ENCODE measurements at regions not wholly inside any gene's neighbourhood (a gene's known extent, or its start where the extent isn't known, plus 50 kb on each side); places are given as distances from the start of the nearest gene placed in this dataset.
A peak's percentile ranks its signal among the peaks of the same experiment; 100 is the strongest.

- Histone ChIP-seq H3K27me3 (ENCODE audit: control insufficient read depth, insufficient read depth, low read length) (no peaks in the 10 kb centered on the region), H3K9ac (ENCODE audit: low read length in 3 of 3) (no peak overlapping the region), H3K27ac (ENCODE audit: low read depth in 2 of 2, low read length in 2 of 2) (no peak overlapping the region), H3K9me3 (ENCODE audit: control insufficient read depth in 2 of 3, insufficient read depth in 1 of 3, low read length in 3 of 3) (no peaks in the 10 kb centered on the region), H3K36me3 (ENCODE audit: control insufficient read depth in 2 of 3, insufficient read depth in 3 of 3, low read length in 3 of 3) (no peaks in the 10 kb centered on the region), H3K4me1 (ENCODE audit: control insufficient read depth in 2 of 3, insufficient read depth in 2 of 3, low read depth in 1 of 3, low read length in 3 of 3) (no peaks in the 10 kb centered on the region), H3K4me3 (ENCODE audit: low read length in 3 of 3) (no peak overlapping the region)
- TF ChIP-seq CTCF (IDR thresholded peaks at IDR 0.05; ENCODE audit: borderline replicate concordance, extremely low read depth, insufficient read depth), result no peak
- intact Hi-C loops (cut with DNase I), result no loop called here
- DNase-seq (no peak), FAIRE-seq (no peak)
Measured at GRCh38 chr6:22910370-22910769, 341.0 kb downstream of the HDGFL1 start.

GRCh38 chr6:22913612-22914011 lies 344.2 kb downstream of the HDGFL1 start:
- Histone ChIP-seq H3K9ac (ENCODE audit: low read length in 3 of 3) (no peak overlapping the region), H3K9me3 (ENCODE audit: control insufficient read depth in 2 of 3, insufficient read depth in 1 of 3, low read length in 3 of 3) (no peaks in the 10 kb centered on the region), H3K4me1 (ENCODE audit: control insufficient read depth in 2 of 3, insufficient read depth in 2 of 3, low read depth in 1 of 3, low read length in 3 of 3) (no peaks in the 10 kb centered on the region), H3K27ac (ENCODE audit: low read depth in 2 of 2, low read length in 2 of 2) (no peak overlapping the region), H3K4me3 (ENCODE audit: low read length in 3 of 3) (no peak overlapping the region), H3K27me3 (ENCODE audit: control insufficient read depth, insufficient read depth, low read length) (no peaks in the 10 kb centered on the region), H3K36me3 (ENCODE audit: control insufficient read depth in 2 of 3, insufficient read depth in 3 of 3, low read length in 3 of 3) (no peaks in the 10 kb centered on the region)
- TF ChIP-seq CTCF (IDR thresholded peaks at IDR 0.05; ENCODE audit: borderline replicate concordance, extremely low read depth, insufficient read depth), result no peak
- DNase-seq (no peak), FAIRE-seq (no peak)
- intact Hi-C loops (cut with DNase I), result no loop called here

- no peaks in the 10 kb centered on the region for H3K36me3 ChIP-seq (ENCODE audit: control insufficient read depth in 2 of 3, insufficient read depth in 3 of 3, low read length in 3 of 3)
- no peak overlapping the region for H3K27ac ChIP-seq (ENCODE audit: low read depth in 2 of 2, low read length in 2 of 2)
- no peaks in the 10 kb centered on the region for H3K27me3 ChIP-seq (ENCODE audit: control insufficient read depth, insufficient read depth, low read length)
- DNase-seq, result peak in 1 of 5 donors; percentile 20
- intact Hi-C loops (cut with DNase I), result no loop called here
- no peak for FAIRE-seq
- no peaks in the 10 kb centered on the region for H3K9me3 ChIP-seq (ENCODE audit: control insufficient read depth in 2 of 3, insufficient read depth in 1 of 3, low read length in 3 of 3)
- H3K9ac ChIP-seq (ENCODE audit: low read length in 3 of 3), result no peak overlapping the region
- TF ChIP-seq CTCF (IDR thresholded peaks at IDR 0.05; ENCODE audit: borderline replicate concordance, extremely low read depth, insufficient read depth), result no peak
- H3K4me3 ChIP-seq (ENCODE audit: low read length in 3 of 3), result no peak overlapping the region
- no peaks in the 10 kb centered on the region for H3K4me1 ChIP-seq (ENCODE audit: control insufficient read depth in 2 of 3, insufficient read depth in 2 of 3, low read depth in 1 of 3, low read length in 3 of 3)
Measured at GRCh38 chr6:22917344-22917743, 348.0 kb downstream of the HDGFL1 start.

GRCh38 chr6:22921828-22922227 lies 352.5 kb downstream of the HDGFL1 start:
- Histone ChIP-seq H3K27ac (ENCODE audit: low read depth in 2 of 2, low read length in 2 of 2) (no peak overlapping the region), H3K9ac (ENCODE audit: low read length in 3 of 3) (no peak overlapping the region), H3K4me3 (ENCODE audit: low read length in 3 of 3) (no peak overlapping the region), H3K27me3 (ENCODE audit: control insufficient read depth, insufficient read depth, low read length) (no peaks in the 10 kb centered on the region), H3K4me1 (ENCODE audit: control insufficient read depth in 2 of 3, insufficient read depth in 2 of 3, low read depth in 1 of 3, low read length in 3 of 3) (peaks cover 0 to 4% (median 0%) of the 10 kb centered on the region in 3 donors), H3K36me3 (ENCODE audit: control insufficient read depth in 2 of 3, insufficient read depth in 3 of 3, low read length in 3 of 3) (no peaks in the 10 kb centered on the region), H3K9me3 (ENCODE audit: control insufficient read depth in 2 of 3, insufficient read depth in 1 of 3, low read length in 3 of 3) (no peaks in the 10 kb centered on the region)
- intact Hi-C loops (cut with DNase I), result no loop called here
- DNase-seq (no peak), FAIRE-seq (no peak)
- no peak for TF ChIP-seq CTCF (IDR thresholded peaks at IDR 0.05; ENCODE audit: borderline replicate concordance, extremely low read depth, insufficient read depth)
